Astrocyte of the spinal cord (primary cell): ENCODE measurements at regions not wholly inside any gene's neighbourhood (a gene's known extent, or its start where the extent isn't known, plus 50 kb on each side); places are given as distances from the start of the nearest gene placed in this dataset.

Experiments used
- DNase-seq: peaks from one replicate; pipeline ENCODE4 v3.0.0; 2011; ENCODE audit warnings: low read depth, low spot score
- H3K4me3 ChIP-seq: 2 replicates; pipeline ENCODE4 v1.5.1; 2011; ENCODE audit warnings: low read depth, mild to moderate bottlenecking, low read length, moderate library complexity
- CTCF ChIP-seq: IDR thresholded peaks from 2 replicates; pipeline ENCODE4 v1.5.1; 2012; ENCODE audit warnings: low read depth, mild to moderate bottlenecking, low read length, inconsistent platforms
- in situ Hi-C: cut with HindIII; loops from 2 replicates; pipeline ENCODE4 v1.10.0; 2017; ENCODE audit warnings: low sequenced_read_pairs

- TF ChIP-seq CTCF, result no peak
- H3K4me3 ChIP-seq, result no peak overlapping the region
- in situ Hi-C loops, result no loop called here
- no peak for DNase-seq
Measured at GRCh38 chr20:51230727-51231126, 207.8 kb upstream of the KCNG1 start.

GRCh38 chr20:51228763-51229162 is 205.9 kb upstream of the KCNG1 start:
- TF ChIP-seq CTCF, result no peak
- H3K4me3 ChIP-seq, result no peak overlapping the region
- no peak for DNase-seq
- in situ Hi-C loops, result no loop called here

GRCh38 chr20:51227744-51228143 is 204.8 kb upstream of the KCNG1 start:
- DNase-seq, result no peak
- no peak for TF ChIP-seq CTCF
- no peak overlapping the region for H3K4me3 ChIP-seq
- in situ Hi-C loops, result no loop called here

GRCh38 chr20:51223183-51223720 is 200.3 kb upstream of the KCNG1 start:
- in situ Hi-C loops, result no loop called here
- TF ChIP-seq CTCF, result no peak
- DNase-seq, result no peak
- H3K4me3 ChIP-seq, result no peak overlapping the region

GRCh38 chr20:51221791-51222408 is 199.0 kb upstream of the KCNG1 start:
- no peak for TF ChIP-seq CTCF
- DNase-seq, result peak; percentile 85
- peak overlapping the region; percentile 5 for H3K4me3 ChIP-seq
- in situ Hi-C loops, result no loop called here

GRCh38 chr20:51221103-51221502 is 198.2 kb upstream of the KCNG1 start:
- no peak overlapping the region for H3K4me3 ChIP-seq
- no peak for DNase-seq
- no peak for TF ChIP-seq CTCF
- in situ Hi-C loops, result no loop called here
